IMR-90 (cell line): ENCODE measurements at regions not wholly inside any gene's neighbourhood (a gene's known extent, or its start where the extent isn't known, plus 50 kb on each side); places are given as distances from the start of the nearest gene placed in this dataset.

Source experiments
- ATAC-seq: fragments of 200-7000 bp; cut with Tn5 transposase; 2 replicates; pipeline ENCODE4 v1.9.1; 2020; ENCODE audit warnings: low read depth, mild to moderate bottlenecking, moderate library complexity
- BruUV-seq: library from RNA; stranded (reverse); fragments of 400-500 nt; replicated peaks from 2 replicates; lab custom pipeline; 2021; lab: Mats Ljungman, UMichigan
- CTCF ChIA-PET: fragments of 300-600 bp; formaldehyde crosslinking; extraction: SDS; loops from one replicate; lab custom pipeline; 2021; ENCODE audit warnings: antibody characterized with exemption; lab: Yijun Ruan, JAX
- POLR2A ChIA-PET: fragments of 300-600 bp; sonication (Branson Sonifier 250); formaldehyde crosslinking; loops from one replicate; lab custom pipeline; 2022; ENCODE audit warnings: antibody characterized with exemption; ENCODE audit not compliant: unreplicated experiment; lab: Charles Lee
- DNase-seq: peaks from one replicate; pipeline ENCODE4 v3.0.0; 2013
- H2AFZ ChIP-seq: replicated peaks from 2 replicates; pipeline ENCODE3; 2013; ENCODE audit warnings: low read length, mild to moderate bottlenecking; ENCODE audit not compliant: poor library complexity
- H2AK5ac ChIP-seq: 2 replicates; pipeline ENCODE4 v1.6.1; 2013; ENCODE audit warnings: low read depth, low read length, inconsistent platforms
- H2AK9ac ChIP-seq: replicated peaks from 2 replicates; pipeline ENCODE3; 2013; ENCODE audit warnings: mild to moderate bottlenecking, low read depth, low read length, moderate library complexity; ENCODE audit not compliant: poor library complexity
- H2BK120ac ChIP-seq: 2 replicates; pipeline ENCODE4 v1.6.1; 2013; ENCODE audit warnings: low read depth, low read length, inconsistent platforms
- H2BK15ac ChIP-seq: 3 replicates; pipeline ENCODE4 v1.6.1; 2013; ENCODE audit warnings: low read depth, low read length, inconsistent platforms
- H2BK20ac ChIP-seq: 2 replicates; pipeline ENCODE4 v1.6.1; 2013; ENCODE audit warnings: low read depth, mild to moderate bottlenecking, inconsistent platforms, low read length, moderate library complexity
- H2BK5ac ChIP-seq: 2 replicates; pipeline ENCODE4 v1.6.1; 2013; ENCODE audit warnings: mild to moderate bottlenecking, low read depth, low read length, inconsistent platforms; ENCODE audit not compliant: poor library complexity, severe bottlenecking
- H3K14ac ChIP-seq: replicated peaks from 2 replicates; pipeline ENCODE4 v1.6.1; 2013; ENCODE audit warnings: low read depth, low read length, inconsistent platforms
- H3K18ac ChIP-seq: 2 replicates; pipeline ENCODE4 v1.6.1; 2013; ENCODE audit warnings: low read depth, low read length, control low read depth
- H3K23ac ChIP-seq: 2 replicates; pipeline ENCODE4 v1.6.1; 2013; ENCODE audit warnings: low read depth, low read length, inconsistent platforms
- H3K27ac ChIP-seq: 2 replicates; pipeline ENCODE4 v1.5.1; 2013; ENCODE audit warnings: mild to moderate bottlenecking, control low read depth, low read length; ENCODE audit not compliant: insufficient read depth
- H3K27me3 ChIP-seq: 2 replicates; pipeline ENCODE4 v1.6.1; 2013; ENCODE audit warnings: low read length; ENCODE audit not compliant: control insufficient read depth, insufficient read depth
- H3K36me3 ChIP-seq: 2 replicates; pipeline ENCODE4 v1.6.1; 2013; ENCODE audit warnings: low read length, mixed read lengths; ENCODE audit not compliant: control insufficient read depth, insufficient read depth
- H3K4ac ChIP-seq: 2 replicates; pipeline ENCODE4 v1.6.1; 2013; ENCODE audit warnings: low read depth, low read length, inconsistent platforms
- H3K4me1 ChIP-seq: 2 replicates; pipeline ENCODE4 v1.6.1; 2013; ENCODE audit warnings: low read length, mixed read lengths; ENCODE audit not compliant: control insufficient read depth, insufficient read depth
- H3K4me2 ChIP-seq: 2 replicates; pipeline ENCODE4 v1.6.1; 2013; ENCODE audit warnings: low read depth, mild to moderate bottlenecking, control low read depth, low read length, moderate library complexity
- H3K4me3 ChIP-seq: 2 replicates; pipeline ENCODE4 v1.5.1; 2013; ENCODE audit warnings: low read depth, mild to moderate bottlenecking, control low read depth, low read length, moderate library complexity; ENCODE audit not compliant: insufficient read depth
- H3K56ac ChIP-seq: 2 replicates; pipeline ENCODE4 v1.6.1; 2013; ENCODE audit warnings: low read length, inconsistent platforms; ENCODE audit not compliant: insufficient read depth; ENCODE audit errors: extremely low read depth
- H3K79me1 ChIP-seq, 2 experiments: 2 replicates each; pipeline ENCODE4 v1.6.1; 2013; ENCODE audit warnings: low read length in 2 of 2, inconsistent platforms in 1 of 2, low read depth in 1 of 2
- H3K9ac ChIP-seq: 2 replicates; pipeline ENCODE4 v1.6.1; 2013; ENCODE audit warnings: low read depth, low read length, control low read depth
- H3K9me1 ChIP-seq: 2 replicates; pipeline ENCODE4 v1.6.1; 2013; ENCODE audit warnings: low read length, inconsistent platforms; ENCODE audit not compliant: insufficient read depth
- H3K9me3 ChIP-seq: 2 replicates; pipeline ENCODE4 v1.6.1; 2013; ENCODE audit warnings: low read length; ENCODE audit not compliant: control insufficient read depth, insufficient read depth
- H4K20me1 ChIP-seq: 2 replicates; pipeline ENCODE4 v1.6.1; 2013; ENCODE audit warnings: low read length, inconsistent platforms; ENCODE audit not compliant: insufficient read depth
- H4K5ac ChIP-seq: 2 replicates; pipeline ENCODE4 v1.6.1; 2013; ENCODE audit warnings: mild to moderate bottlenecking, low read depth, low read length, control low read depth
- H4K8ac ChIP-seq, 2 experiments: 2 replicates each; pipeline ENCODE4 v1.6.1; 2013; ENCODE audit warnings: low read depth in 2 of 2, low read length in 2 of 2, control low read depth in 1 of 2, inconsistent platforms in 1 of 2
- H4K91ac ChIP-seq: 2 replicates; pipeline ENCODE4 v1.6.1; 2013; ENCODE audit warnings: low read depth, low read length, inconsistent platforms; ENCODE audit not compliant: insufficient read depth
- BHLHE40 ChIP-seq: fragments of 150-350 bp; IDR thresholded peaks from 2 replicates; pipeline ENCODE4 v1.6.1; 2016; ENCODE audit warnings: mild to moderate bottlenecking, low read depth, low read length
- CEBPB ChIP-seq: IDR thresholded peaks from 2 replicates; pipeline ENCODE4 v1.6.1; 2012; ENCODE audit warnings: low read depth, low read length, improper control_type of control experiment
- CHD1 ChIP-seq: IDR thresholded peaks from 2 replicates; pipeline ENCODE4 v1.6.1; 2012; ENCODE audit warnings: low read depth, low read length, improper control_type of control experiment
- FOS ChIP-seq: fragments of 150-350 bp; IDR thresholded peaks from 2 replicates; pipeline ENCODE4 v1.6.1; 2016; ENCODE audit warnings: low read depth, low read length
- MXI1 ChIP-seq: IDR thresholded peaks from 2 replicates; pipeline ENCODE4 v1.6.1; 2012; ENCODE audit warnings: low read depth, mild to moderate bottlenecking, low read length, moderate library complexity, borderline replicate concordance
- RFX5 ChIP-seq: IDR thresholded peaks from 2 replicates; pipeline ENCODE4 v1.8.0; 2012; ENCODE audit warnings: low read depth, mild to moderate bottlenecking, low read length, moderate library complexity
- SMC3 ChIP-seq: fragments of 150-350 bp; IDR thresholded peaks from 2 replicates; pipeline ENCODE4 v1.6.1; 2016; ENCODE audit warnings: low read depth, mild to moderate bottlenecking, antibody characterized with exemption, low read length, moderate library complexity
- WGBS, 2 experiments: methylation state at CpG; one replicate each; pipeline versions ENCODE4 v1.1.5 to v1.1.7; 2013; ENCODE audit warnings: missing lambda C conversion rate in 2 of 2; ENCODE audit not compliant: insufficient read length in 1 of 2; ENCODE audit errors: extremely low coverage in 2 of 2; 5-methylcytosine and 5-hydroxymethylcytosine counted together
- dilution Hi-C: fragments of 300-500 bp; cut with HindIII; formaldehyde crosslinking; loops from one replicate; pipeline ENCODE4 v1.14.3; 2018; ENCODE audit warnings: low sequenced_read_pairs; ENCODE audit not compliant: unreplicated experiment
- in situ Hi-C: fragments of 300-500 bp; cut with MboI; formaldehyde crosslinking; loops from 3 replicates; pipeline ENCODE4 v1.14.3; 2019; ENCODE audit warnings: low sequenced_read_pairs, inconsistent platforms, mixed read lengths
- intact Hi-C: fragments of 100-400 bp; cut with micrococcal nuclease; formaldehyde crosslinking; loops from 2 replicates; pipeline ENCODE4 v1.10.0; 2022

- H3K79me1 ChIP-seq, result peaks cover 0 to 29% of the 10 kb centered on the region in 2 experiments; a peak in 2 of 4 replicates
- DNase-seq (peak; percentile 98), ATAC-seq (peak; percentile 69)
- intact Hi-C loops (loop anchor here (2.0 kb wide), 3 partner anchors 26 to 60 kb away; no protein-coding TSS in a partner anchor), dilution Hi-C loops (no loop called here), in situ Hi-C loops (loop anchor here (5.0 kb wide), 1 partner anchor 157 kb away; the partner anchor contains the start of gene CDC42EP3)
- H4K91ac ChIP-seq, result peak overlapping the region; percentile 97
- peak overlapping the region; percentile 98 for H3K18ac ChIP-seq
- peak overlapping the region; percentile 62 for H3K4me2 ChIP-seq
- no peak overlapping the region for H3K4me3 ChIP-seq
- peak overlapping the region; percentile 97 for H3K4ac ChIP-seq
- peaks cover 18% of the 10 kb centered on the region for H3K9me1 ChIP-seq
- WGBS, 2 experiments, result no CpG with 5 or more reads among the region's 3 CpGs
- H2BK20ac ChIP-seq, result peak overlapping the region; percentile 98
- H2AK5ac ChIP-seq, result peak overlapping the region; percentile 93
- H4K20me1 ChIP-seq, result no peaks in the 10 kb centered on the region
- H3K36me3 ChIP-seq, result no peaks in the 10 kb centered on the region
- H2BK120ac ChIP-seq, result peak overlapping the region; percentile 99
- peak overlapping the region; percentile 97 for H4K5ac ChIP-seq
- peak overlapping the region; percentile 95 for H3K14ac ChIP-seq
- H3K27ac ChIP-seq, result peak overlapping the region; percentile 98
- TF ChIP-seq RFX5 (no peak), FOS (peak; percentile 37; the same call in 1 of the 2 replicates), CHD1 (no peak), BHLHE40 (peak; percentile 2; the same call in 1 of the 2 replicates), SMC3 (peak; percentile 11; the same call in 1 of the 2 replicates), MXI1 (0 out of 2 replicates have a peak, but pooled peaks have one; percentile 52), CEBPB (peak; percentile 89)
- H3K9ac ChIP-seq, result peak overlapping the region; percentile 64
- peak overlapping the region; percentile 99; the same call in 2 of the 3 replicates for H2BK15ac ChIP-seq
- H4K8ac ChIP-seq, result peak overlapping the region; percentile 91 to 92
- no TSS peak for BruUV-seq
- peak overlapping the region; percentile 81 for H3K56ac ChIP-seq
- no peaks in the 10 kb centered on the region for H3K9me3 ChIP-seq
- H2AFZ ChIP-seq, result no peak overlapping the region
- no peak overlapping the region for H2AK9ac ChIP-seq
- H3K4me1 ChIP-seq, result peaks cover 29% of the 10 kb centered on the region
- CTCF ChIA-PET, result interaction anchor here (0.6 to 1.2 kb wide), 3 partner anchors 48 to 587 kb away, joined by 3 to 5 read pairs (median 4); no protein-coding TSS in a partner anchor
- peak overlapping the region; percentile 97 for H2BK5ac ChIP-seq
- no peaks in the 10 kb centered on the region for H3K27me3 ChIP-seq
- peak overlapping the region; percentile 92 for H3K23ac ChIP-seq
- POLR2A ChIA-PET, result interaction anchor here (0.5 to 1.2 kb wide), 5 partner anchors 18 to 185 kb away, joined by 3 to 17 read pairs (median 6); no protein-coding TSS in a partner anchor
These were observed 95.9 kb upstream of the RMDN2 start for GRCh38 chr2:37829202-37829601.
